Spleen (tissue), 7 donors: ENCODE measurements at regions not wholly inside any gene's neighbourhood (a gene's known extent, or its start where the extent isn't known, plus 50 kb on each side); places are given as distances from the start of the nearest gene placed in this dataset.

Source experiments
- POLR2A ChIP-seq, 3 donors: fragments of 450-650 bp; IDR thresholded peaks; one replicate each; pipeline ENCODE4 v1.5.1; 2017; ENCODE audit warnings: antibody characterized with exemption in 3 of 3, mild to moderate bottlenecking in 1 of 3
- TF ChIP-seq, protein P1 (sequence below), 11 experiments: fragments of 200-600 bp in 7 of 11; fragments of 450-650 bp in 4 of 11; sonication (generic) in 4 of 11; IDR thresholded peaks in 8 of 11; conservative IDR thresholded peaks in 3 of 11; 1 replicate in 7 of 11; 2 replicates in 4 of 11; pipeline versions ENCODE4 v1.4.0 to v1.8.0; 2016 to 2021; ENCODE audit warnings: antibody characterized with exemption in 11 of 11, inconsistent platforms in 4 of 11, mild to moderate bottlenecking in 1 of 11
- donor health status: DM: no; HTN: no; CAD: no; lungs with moderate emphysema.
- donor health status: DM: no; HTN: no; CAD: no.
- donor health status: DM: no; HTN: no; CAD: no.

DNA sequence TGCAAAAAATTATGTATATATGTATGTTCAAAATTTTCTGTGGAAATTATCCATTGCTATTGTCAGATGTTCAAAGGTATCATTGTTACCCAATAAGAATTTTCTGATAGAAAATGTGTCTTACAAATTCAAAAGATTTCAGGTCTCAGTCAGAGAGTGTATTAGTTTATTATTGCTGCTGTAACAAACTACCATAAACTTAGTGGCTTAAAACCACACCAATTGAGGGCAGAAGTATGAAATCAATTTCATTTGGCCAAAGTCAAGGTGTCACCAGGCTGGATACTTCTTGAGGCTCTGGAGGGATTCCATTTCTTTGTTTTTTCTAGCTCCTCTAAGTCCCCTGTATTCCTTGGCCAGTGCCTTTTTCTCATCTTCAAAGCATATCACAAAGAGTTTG lies 914.4 kb upstream of the ROBO1 start:
- no peak for TF ChIP-seq POLR2A (IDR thresholded peaks at IDR 0.05)
- TF ChIP-seq, protein P1, sequence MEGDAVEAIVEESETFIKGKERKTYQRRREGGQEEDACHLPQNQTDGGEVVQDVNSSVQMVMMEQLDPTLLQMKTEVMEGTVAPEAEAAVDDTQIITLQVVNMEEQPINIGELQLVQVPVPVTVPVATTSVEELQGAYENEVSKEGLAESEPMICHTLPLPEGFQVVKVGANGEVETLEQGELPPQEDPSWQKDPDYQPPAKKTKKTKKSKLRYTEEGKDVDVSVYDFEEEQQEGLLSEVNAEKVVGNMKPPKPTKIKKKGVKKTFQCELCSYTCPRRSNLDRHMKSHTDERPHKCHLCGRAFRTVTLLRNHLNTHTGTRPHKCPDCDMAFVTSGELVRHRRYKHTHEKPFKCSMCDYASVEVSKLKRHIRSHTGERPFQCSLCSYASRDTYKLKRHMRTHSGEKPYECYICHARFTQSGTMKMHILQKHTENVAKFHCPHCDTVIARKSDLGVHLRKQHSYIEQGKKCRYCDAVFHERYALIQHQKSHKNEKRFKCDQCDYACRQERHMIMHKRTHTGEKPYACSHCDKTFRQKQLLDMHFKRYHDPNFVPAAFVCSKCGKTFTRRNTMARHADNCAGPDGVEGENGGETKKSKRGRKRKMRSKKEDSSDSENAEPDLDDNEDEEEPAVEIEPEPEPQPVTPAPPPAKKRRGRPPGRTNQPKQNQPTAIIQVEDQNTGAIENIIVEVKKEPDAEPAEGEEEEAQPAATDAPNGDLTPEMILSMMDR (IDR thresholded peaks at IDR 0.05 in 8 of 11, conservative IDR thresholded peaks at IDR 0.05 in 3 of 11), result no peak
